HFF-Myc (cell line): ENCODE measurements at regions not wholly inside any gene's neighbourhood (a gene's known extent, or its start where the extent isn't known, plus 50 kb on each side); places are given as distances from the start of the nearest gene placed in this dataset.

Experiments
- DNase-seq: peaks from one replicate; pipeline ENCODE4 v3.0.0-alpha.2; 2011; ENCODE audit warnings: low read depth; ENCODE audit errors: extremely low read depth
- H3K4me3 ChIP-seq: replicated peaks from 2 replicates; pipeline ENCODE4 v1.5.1; 2011; ENCODE audit warnings: low read depth, mild to moderate bottlenecking, control low read depth, low read length
- TF ChIP-seq, protein P1 (sequence below): IDR thresholded peaks from 2 replicates; pipeline ENCODE4 v1.5.1; 2012; ENCODE audit warnings: mild to moderate bottlenecking, low read depth, low read length, control low read depth; ENCODE audit errors: missing control alignments

DNA sequence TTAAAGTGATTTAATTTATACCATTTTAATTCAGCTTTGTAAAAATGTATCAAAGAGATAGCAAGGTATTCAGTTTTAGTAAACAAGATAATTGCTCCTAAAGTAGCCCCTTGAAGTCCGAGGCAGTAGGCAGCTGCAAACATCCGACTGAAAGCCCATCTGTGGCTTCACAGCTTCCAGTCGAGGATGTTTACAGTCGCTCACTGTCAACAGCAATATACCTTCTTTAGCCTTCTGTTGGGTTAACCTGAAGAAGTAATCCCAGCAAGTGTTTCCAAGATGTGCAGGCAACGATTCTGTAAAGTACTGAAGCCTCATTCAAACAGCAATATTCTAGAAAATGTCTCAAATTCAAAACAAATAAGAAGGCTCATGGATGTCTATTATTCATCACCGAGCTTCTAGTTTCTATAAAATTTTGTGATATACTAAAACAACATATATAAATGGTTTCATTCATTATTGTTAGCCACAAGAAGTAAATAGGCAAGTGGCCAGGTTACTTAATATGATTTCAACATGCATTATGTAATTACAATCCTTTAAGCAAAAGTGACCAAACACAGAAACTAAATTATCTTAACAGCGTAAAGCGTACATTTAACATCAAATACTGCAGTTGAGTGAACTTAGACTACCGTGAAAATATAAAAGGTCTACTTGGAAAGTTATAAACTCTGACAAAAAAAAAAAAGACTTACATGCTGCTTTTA is 115.0 kb downstream of the OGFRL1 start:
- H3K4me3 ChIP-seq: no peak overlapping the region
- TF ChIP-seq, protein P1, sequence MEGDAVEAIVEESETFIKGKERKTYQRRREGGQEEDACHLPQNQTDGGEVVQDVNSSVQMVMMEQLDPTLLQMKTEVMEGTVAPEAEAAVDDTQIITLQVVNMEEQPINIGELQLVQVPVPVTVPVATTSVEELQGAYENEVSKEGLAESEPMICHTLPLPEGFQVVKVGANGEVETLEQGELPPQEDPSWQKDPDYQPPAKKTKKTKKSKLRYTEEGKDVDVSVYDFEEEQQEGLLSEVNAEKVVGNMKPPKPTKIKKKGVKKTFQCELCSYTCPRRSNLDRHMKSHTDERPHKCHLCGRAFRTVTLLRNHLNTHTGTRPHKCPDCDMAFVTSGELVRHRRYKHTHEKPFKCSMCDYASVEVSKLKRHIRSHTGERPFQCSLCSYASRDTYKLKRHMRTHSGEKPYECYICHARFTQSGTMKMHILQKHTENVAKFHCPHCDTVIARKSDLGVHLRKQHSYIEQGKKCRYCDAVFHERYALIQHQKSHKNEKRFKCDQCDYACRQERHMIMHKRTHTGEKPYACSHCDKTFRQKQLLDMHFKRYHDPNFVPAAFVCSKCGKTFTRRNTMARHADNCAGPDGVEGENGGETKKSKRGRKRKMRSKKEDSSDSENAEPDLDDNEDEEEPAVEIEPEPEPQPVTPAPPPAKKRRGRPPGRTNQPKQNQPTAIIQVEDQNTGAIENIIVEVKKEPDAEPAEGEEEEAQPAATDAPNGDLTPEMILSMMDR: no peak
- DNase-seq: no peak

DNA sequence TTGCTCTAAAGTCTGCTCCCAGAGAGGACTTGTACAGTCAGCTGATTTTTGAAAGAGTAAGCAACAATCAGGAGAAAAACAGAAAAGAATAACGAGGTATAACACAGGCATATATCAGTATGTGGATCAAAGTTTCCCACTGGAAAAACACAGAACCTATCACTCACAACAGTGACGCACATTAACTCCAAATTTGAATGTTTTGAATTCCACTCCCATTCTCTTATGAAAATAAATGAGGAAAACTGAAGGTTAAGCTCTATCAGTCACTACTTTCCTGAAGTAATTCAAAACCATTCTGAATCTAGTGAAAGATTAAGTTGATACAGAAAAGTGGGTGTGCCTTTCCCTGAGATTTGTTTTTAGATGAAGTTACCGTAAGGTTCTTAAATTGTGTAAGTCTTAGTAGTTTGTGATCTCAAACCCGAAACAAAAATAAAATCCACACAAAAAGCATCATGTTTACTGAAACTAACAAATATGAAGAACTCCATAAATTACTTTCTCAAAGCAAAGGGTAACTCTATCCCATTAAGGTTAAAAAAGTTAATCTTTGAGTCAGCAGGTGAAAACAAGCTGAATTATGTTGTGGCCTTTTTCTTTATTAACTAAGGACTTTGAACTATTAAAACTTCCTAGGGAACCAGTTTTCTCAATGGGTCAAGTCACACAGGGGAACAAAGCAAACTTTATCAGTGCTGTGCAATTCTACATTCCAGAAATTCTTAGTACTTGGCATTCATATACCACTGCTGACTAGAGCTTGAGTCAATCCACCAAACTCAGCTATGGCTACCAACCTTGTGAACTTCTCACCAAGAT is 115.7 kb downstream of the OGFRL1 start:
- TF ChIP-seq, protein P1: no peak
- no peak for DNase-seq
- no peak overlapping the region for H3K4me3 ChIP-seq

DNA sequence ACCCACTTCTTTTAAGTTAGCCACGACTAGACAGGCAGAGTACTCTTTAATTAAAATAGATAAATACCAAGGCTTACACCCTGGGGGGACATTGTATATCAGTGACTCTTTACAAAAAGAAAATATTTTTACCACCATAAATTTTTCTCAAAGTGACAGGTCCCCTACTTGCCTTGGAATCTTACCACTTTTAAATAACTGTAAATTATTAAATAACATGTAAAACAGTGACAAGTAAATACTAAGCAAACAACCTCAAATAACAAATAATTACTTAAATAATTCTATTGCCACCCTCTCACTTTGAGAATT is 116.3 kb downstream of the OGFRL1 start:
- TF ChIP-seq, protein P1: no peak
- H3K4me3 ChIP-seq: no peak overlapping the region
- no peak for DNase-seq

DNA sequence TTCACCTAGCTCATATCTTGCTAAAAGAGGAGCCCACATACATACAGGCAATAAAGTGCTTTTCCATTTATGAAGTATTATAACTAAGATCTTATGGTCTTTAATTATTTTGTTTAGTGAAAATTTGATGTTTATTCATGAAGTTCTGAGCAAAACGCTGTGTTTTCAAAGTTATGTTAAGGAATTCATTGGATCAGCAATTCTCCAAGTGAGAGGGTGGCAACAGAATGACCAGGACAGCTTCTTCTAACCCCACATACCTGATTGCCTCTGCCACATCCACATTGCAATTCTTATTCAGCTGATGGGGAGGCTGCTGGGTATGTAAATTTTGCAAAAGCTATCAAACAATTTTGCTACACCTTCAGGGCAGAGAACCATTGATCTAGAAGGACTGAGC is 116.8 kb downstream of the OGFRL1 start:
- H3K4me3 ChIP-seq: no peak overlapping the region
- DNase-seq: no peak
- TF ChIP-seq, protein P1: no peak

DNA sequence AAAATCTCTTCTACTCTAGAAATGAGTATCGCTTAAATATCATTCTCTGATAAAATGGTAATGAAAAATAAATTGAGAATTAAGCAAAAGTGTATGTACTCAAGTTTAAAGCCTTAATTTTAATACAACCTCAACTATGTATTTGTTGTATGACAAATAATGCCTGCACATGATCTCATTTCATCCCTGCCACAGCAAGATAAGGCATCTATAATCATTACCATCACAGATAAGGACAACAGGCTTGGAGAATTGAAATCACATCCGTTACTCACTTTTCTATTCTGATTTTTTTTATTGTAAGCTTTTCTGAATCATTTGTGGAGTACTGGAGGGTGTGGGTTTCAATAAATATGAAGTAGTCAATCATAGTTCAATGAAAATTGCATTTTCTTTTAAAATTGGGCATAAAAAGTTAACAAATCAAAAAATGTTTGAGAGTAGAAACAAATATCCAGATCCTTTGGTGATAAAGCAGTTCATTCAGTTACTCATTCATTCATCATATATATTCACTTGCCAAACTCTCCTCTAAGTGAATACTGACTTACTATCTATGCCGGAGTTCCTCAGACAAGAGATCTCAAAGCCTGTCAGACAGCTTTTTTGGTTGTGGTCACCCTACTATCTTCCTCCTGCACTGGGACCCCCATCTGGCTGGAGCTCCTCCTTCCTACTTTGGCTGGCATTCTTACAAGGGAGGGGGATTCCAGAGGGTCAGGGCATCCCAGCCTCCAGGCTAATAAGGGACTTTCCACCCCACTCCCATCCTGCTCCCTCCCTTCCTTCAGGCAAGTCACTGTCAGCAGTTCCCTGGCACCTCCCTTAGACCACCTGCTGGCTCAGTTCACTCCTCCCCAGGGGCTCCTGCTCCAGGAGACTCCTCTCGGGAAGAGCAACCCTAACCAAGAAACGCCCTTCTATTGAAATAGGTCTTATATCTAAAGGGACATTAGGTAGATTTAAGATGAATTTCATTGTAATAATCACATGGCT is 118.6 kb downstream of the OGFRL1 start:
- TF ChIP-seq, protein P1: no peak
- H3K4me3 ChIP-seq: no peak overlapping the region
- no peak for DNase-seq

DNA sequence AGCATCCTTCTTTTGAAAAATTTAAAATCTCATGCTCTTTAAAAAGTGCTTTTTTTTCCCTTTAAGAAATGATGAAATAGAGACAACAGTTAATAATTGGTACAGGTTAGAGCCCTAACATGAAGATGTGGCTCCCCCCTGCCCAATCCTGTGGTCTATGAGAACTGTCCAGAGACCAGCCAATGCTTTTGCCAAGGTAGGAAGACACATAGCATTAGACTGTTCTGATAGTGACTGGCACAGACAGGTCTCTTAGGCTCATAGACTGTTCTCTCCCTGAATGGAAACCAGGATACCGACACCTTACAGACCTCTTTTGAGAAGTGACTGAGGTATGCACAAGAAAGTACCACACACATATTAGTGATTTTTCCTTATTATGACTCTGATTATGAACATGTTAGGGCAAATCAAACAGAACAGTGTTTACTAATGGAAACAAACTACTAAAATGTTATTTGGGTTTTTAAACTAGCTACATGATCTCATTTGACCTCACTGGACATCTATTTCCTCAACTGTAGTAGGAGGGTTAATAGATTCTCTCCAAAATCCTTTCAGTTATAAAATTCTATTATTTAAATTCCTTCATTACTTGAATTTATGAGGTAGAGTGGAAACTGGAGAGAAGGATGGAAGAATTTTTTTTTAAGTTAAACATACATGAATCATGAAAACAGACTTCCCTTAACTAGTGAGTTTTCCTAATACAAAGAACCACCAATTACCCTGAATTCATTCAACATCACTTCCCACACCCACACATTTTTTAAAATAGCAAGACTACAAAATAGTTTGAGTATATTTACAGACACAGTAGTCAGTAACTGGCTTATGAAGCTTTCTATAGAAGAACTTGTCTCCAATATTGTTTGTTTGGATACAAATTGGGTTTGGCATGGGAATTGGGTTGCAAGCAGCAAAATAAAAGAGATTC is 120.4 kb downstream of the OGFRL1 start:
- no peak overlapping the region for H3K4me3 ChIP-seq
- TF ChIP-seq, protein P1: no peak
- DNase-seq: no peak
